CD4-positive, alpha-beta T cell (primary cell): ENCODE measurements at regions not wholly inside any gene's neighbourhood (a gene's known extent, or its start where the extent isn't known, plus 50 kb on each side); places are given as distances from the start of the nearest gene placed in this dataset.

Source experiments
- ATAC-seq: fragments of 200-7000 bp; cut with Tn5 transposase; one replicate; pipeline ENCODE4 v1.10.0; 2022; ENCODE audit warnings: mild to moderate bottlenecking; ENCODE audit not compliant: poor library complexity
- CTCF ChIA-PET: fragments of 350-600 bp; sonication (Branson Sonifier 250); formaldehyde crosslinking; loops from one replicate; lab custom pipeline; 2021; ENCODE audit warnings: antibody characterized with exemption, inconsistent platforms; lab: Charles Lee
- POLR2A ChIA-PET: fragments of 350-600 bp; sonication (Branson Sonifier 250); formaldehyde crosslinking; loops from one replicate; lab custom pipeline; 2021; ENCODE audit warnings: antibody characterized with exemption, inconsistent platforms; lab: Charles Lee
- DNase-seq, 14 experiments: peaks; one replicate each; pipeline ENCODE4 v3.0.0-alpha.2; 2013 to 2020; ENCODE audit warnings: mixed read lengths in 2 of 14
- H3K27ac ChIP-seq, 2 donors: one replicate each; pipeline versions ENCODE4 v1.5.1 to v1.7.0; 2013; ENCODE audit warnings: low read length in 2 of 2, low read depth in 1 of 2, mild to moderate bottlenecking in 1 of 2
- H3K27me3 ChIP-seq, 2 experiments: 1 replicate in 1 of 2; 2 replicates in 1 of 2; pipeline versions ENCODE4 v1.6.1 to v1.7.0; 2013; ENCODE audit warnings: low read length in 2 of 2, control low read depth in 1 of 2, mild to moderate bottlenecking in 1 of 2, moderate library complexity in 1 of 2; ENCODE audit not compliant: insufficient read depth in 2 of 2, control insufficient read depth in 1 of 2
- H3K36me3 ChIP-seq: one replicate; pipeline ENCODE4 v1.6.1; 2013; ENCODE audit warnings: low read length, control low read depth; ENCODE audit not compliant: insufficient read depth
- H3K4me1 ChIP-seq: one replicate; pipeline ENCODE4 v1.6.1; 2013; ENCODE audit warnings: low read length, control low read depth; ENCODE audit not compliant: insufficient read depth
- H3K4me3 ChIP-seq: one replicate; pipeline ENCODE4 v1.5.1; 2013; ENCODE audit warnings: mild to moderate bottlenecking, low read length, moderate library complexity
- H3K9me3 ChIP-seq, 2 experiments: 1 replicate in 1 of 2; 2 replicates in 1 of 2; pipeline versions ENCODE4 v1.6.1 to v1.7.0; 2013; ENCODE audit warnings: low read length in 2 of 2, mild to moderate bottlenecking in 2 of 2, control low read depth in 1 of 2, moderate library complexity in 1 of 2; ENCODE audit not compliant: control insufficient read depth in 1 of 2, insufficient read depth in 1 of 2
- H3K27ac Mint-ChIP-seq: one replicate; pipeline ENCODE4 v1.8.0; 2020; ENCODE audit warnings: mixed read lengths
- H3K27me3 Mint-ChIP-seq: one replicate; pipeline ENCODE4 v1.8.0; 2021; ENCODE audit warnings: mixed read lengths
- H3K36me3 Mint-ChIP-seq: one replicate; pipeline ENCODE4 v1.8.0; 2021; ENCODE audit warnings: low read depth, mixed read lengths
- H3K4me1 Mint-ChIP-seq: one replicate; pipeline ENCODE4 v1.8.0; 2021; ENCODE audit warnings: low read depth, mixed read lengths
- H3K4me3 Mint-ChIP-seq: one replicate; pipeline ENCODE4 v1.8.0; 2020; ENCODE audit warnings: mild to moderate bottlenecking, mixed read lengths
- H3K9me3 Mint-ChIP-seq: one replicate; pipeline ENCODE4 v1.8.0; 2020; ENCODE audit warnings: mixed read lengths
- intact Hi-C, 2 experiments: fragments of 100-400 bp; cut with DNase I in 1 of 2; cut with micrococcal nuclease in 1 of 2; formaldehyde crosslinking; loops; one replicate each; pipeline versions ENCODE4 v1.15.1 to v1.9.0; 2023 to 2025; cut with DNase I, micrococcal nuclease
- TF ChIP-seq, protein P1 (sequence below): fragments of 200-600 bp; IDR thresholded peaks from one replicate; pipeline ENCODE4 v1.8.0; 2022; ENCODE audit warnings: antibody characterized with exemption, mild to moderate bottlenecking

DNA sequence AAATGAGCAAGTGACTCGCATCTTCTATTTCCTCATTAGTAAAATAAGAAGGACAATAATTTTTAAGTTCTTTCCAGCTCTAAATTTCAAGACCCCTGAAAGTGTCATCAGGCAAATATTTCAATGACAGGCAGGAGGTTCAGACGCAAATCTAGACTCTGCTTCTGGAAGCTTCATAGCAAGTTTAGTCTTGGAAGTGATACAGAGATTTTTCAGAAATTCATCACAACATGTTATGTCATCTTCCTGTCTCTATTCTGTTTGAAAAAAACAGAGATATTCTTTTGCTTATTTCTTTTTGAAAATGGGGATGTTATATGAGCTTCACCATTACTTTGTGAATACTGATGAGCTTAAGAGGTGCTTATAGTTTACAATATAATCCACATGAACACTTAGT is 74.0 kb downstream of the C3orf85 start:
- no peak overlapping the region for H3K27ac ChIP-seq
- H3K9me3 ChIP-seq = no peaks in the 10 kb centered on the region
- no peaks in the 10 kb centered on the region for H3K36me3 ChIP-seq
- H3K4me1 ChIP-seq = no peaks in the 10 kb centered on the region
- intact Hi-C loops = no loop called here
- Mint-ChIP-seq H3K4me1 (no peaks in the 10 kb centered on the region), H3K27ac (no peak overlapping the region), H3K9me3 (no peaks in the 10 kb centered on the region), H3K4me3 (no peak overlapping the region), H3K36me3 (no peaks in the 10 kb centered on the region), H3K27me3 (no peaks in the 10 kb centered on the region)
- TF ChIP-seq, protein P1, sequence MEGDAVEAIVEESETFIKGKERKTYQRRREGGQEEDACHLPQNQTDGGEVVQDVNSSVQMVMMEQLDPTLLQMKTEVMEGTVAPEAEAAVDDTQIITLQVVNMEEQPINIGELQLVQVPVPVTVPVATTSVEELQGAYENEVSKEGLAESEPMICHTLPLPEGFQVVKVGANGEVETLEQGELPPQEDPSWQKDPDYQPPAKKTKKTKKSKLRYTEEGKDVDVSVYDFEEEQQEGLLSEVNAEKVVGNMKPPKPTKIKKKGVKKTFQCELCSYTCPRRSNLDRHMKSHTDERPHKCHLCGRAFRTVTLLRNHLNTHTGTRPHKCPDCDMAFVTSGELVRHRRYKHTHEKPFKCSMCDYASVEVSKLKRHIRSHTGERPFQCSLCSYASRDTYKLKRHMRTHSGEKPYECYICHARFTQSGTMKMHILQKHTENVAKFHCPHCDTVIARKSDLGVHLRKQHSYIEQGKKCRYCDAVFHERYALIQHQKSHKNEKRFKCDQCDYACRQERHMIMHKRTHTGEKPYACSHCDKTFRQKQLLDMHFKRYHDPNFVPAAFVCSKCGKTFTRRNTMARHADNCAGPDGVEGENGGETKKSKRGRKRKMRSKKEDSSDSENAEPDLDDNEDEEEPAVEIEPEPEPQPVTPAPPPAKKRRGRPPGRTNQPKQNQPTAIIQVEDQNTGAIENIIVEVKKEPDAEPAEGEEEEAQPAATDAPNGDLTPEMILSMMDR = no peak
- ChIA-PET POLR2A (no interaction called here), CTCF (interaction anchor here (0.7 kb wide), 1 partner anchor 11 kb away, joined by 5 read pairs; no protein-coding TSS in a partner anchor)
- no peak for DNase-seq
- H3K4me3 ChIP-seq = no peak overlapping the region
- no peak for ATAC-seq
- no peaks in the 10 kb centered on the region for H3K27me3 ChIP-seq

GRCh38 chr3:109211941-109212340 is 75.4 kb downstream of the C3orf85 start:
- no peak overlapping the region for H3K27ac Mint-ChIP-seq
- H3K27ac ChIP-seq = no peak overlapping the region
- intact Hi-C loops = no loop called here
- H3K4me3 ChIP-seq = no peak overlapping the region
- no peak for DNase-seq
- ATAC-seq = no peak
- no peaks in the 10 kb centered on the region for H3K36me3 ChIP-seq
- H3K4me3 Mint-ChIP-seq = no peak overlapping the region
- H3K4me1 Mint-ChIP-seq = no peaks in the 10 kb centered on the region
- no peaks in the 10 kb centered on the region for H3K9me3 ChIP-seq
- H3K4me1 ChIP-seq = no peaks in the 10 kb centered on the region
- TF ChIP-seq, protein P1 = no peak
- no peaks in the 10 kb centered on the region for H3K9me3 Mint-ChIP-seq
- no peaks in the 10 kb centered on the region for H3K27me3 Mint-ChIP-seq
- H3K36me3 Mint-ChIP-seq = no peaks in the 10 kb centered on the region
- ChIA-PET POLR2A (no interaction called here), CTCF (no interaction called here)
- no peaks in the 10 kb centered on the region for H3K27me3 ChIP-seq

DNA sequence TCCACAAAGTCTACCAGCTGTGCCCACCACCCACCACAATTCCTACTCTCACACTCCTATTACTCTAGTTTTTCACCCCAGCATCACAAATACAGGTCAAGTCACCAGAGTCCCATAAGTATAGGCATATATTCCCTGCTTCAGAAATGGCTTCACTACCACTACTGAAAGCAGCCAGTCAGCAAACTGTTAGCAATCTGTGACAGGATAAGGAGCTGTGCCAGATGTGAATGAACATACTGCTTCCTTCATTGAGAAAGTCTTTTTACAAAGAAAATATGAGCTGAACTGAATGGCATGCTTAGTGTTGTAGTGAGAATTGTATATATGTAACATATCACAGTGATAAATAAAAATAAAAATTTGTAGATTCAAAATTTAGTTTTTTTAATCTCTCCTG is 76.8 kb downstream of the C3orf85 start:
- no peak overlapping the region for H3K27ac ChIP-seq
- Mint-ChIP-seq H3K4me3 (no peak overlapping the region), H3K4me1 (no peaks in the 10 kb centered on the region), H3K9me3 (no peaks in the 10 kb centered on the region), H3K36me3 (no peaks in the 10 kb centered on the region), H3K27me3 (no peaks in the 10 kb centered on the region), H3K27ac (no peak overlapping the region)
- H3K4me1 ChIP-seq = no peaks in the 10 kb centered on the region
- H3K36me3 ChIP-seq = no peaks in the 10 kb centered on the region
- H3K4me3 ChIP-seq = no peak overlapping the region
- intact Hi-C loops = no loop called here
- H3K9me3 ChIP-seq = peaks cover 0 to 3% of the 10 kb centered on the region in 2 experiments
- TF ChIP-seq, protein P1 = no peak
- DNase-seq (no peak), ATAC-seq (no peak)
- CTCF ChIA-PET = no interaction called here
- H3K27me3 ChIP-seq = no peaks in the 10 kb centered on the region
- POLR2A ChIA-PET = interaction anchor here (0.5 kb wide), 1 partner anchor 19 kb away, joined by 3 read pairs; no protein-coding TSS in a partner anchor
